ENCODE measurements at regions not wholly inside any gene's neighbourhood (a gene's known extent, or its start where the extent isn't known, plus 50 kb on each side); places are given as distances from the start of the nearest gene placed in this dataset.

DNA sequence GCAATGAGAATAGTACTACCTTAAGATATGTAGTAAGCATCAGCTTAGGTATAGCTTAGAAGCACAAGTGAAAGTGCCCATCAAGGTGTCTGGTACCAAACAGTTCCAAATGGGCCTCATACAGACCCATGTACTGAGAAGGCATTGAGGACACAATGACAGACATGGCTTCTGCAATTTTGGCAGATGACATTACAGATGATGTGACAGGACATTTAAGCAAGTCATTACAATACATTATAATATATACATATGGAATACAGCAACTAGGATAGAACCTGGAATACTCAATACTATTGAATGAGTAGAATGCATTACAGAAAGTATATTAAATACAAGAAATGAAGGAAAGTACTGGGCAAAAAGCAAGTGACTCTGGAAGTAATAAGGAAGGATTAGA, 256.4 kb downstream of the GXYLT1 start:
- FAIRE-seq (no peak), DNase-seq (ENCODE audit: insufficient read length, low spot score) (no peak)
- TF ChIP-seq PAX5 (IDR thresholded peaks at IDR 0.05; ENCODE audit: insufficient read depth, low read length, severe bottlenecking) (no peak), SPI1 (IDR thresholded peaks at IDR 0.05; ENCODE audit: low read depth, low read length) (no peak), POU2F2 (IDR thresholded peaks at IDR 0.05; ENCODE audit: low read depth, low read length) (no peak), TAF1 (IDR thresholded peaks at IDR 0.05; ENCODE audit: low read depth, low read length) (no peak), POLR2A (IDR thresholded peaks at IDR 0.05; ENCODE audit: low read depth, low read length) (no peak), POLR2AphosphoS5 (IDR thresholded peaks at IDR 0.05; ENCODE audit: low read depth, low read length) (no peak)

DNA sequence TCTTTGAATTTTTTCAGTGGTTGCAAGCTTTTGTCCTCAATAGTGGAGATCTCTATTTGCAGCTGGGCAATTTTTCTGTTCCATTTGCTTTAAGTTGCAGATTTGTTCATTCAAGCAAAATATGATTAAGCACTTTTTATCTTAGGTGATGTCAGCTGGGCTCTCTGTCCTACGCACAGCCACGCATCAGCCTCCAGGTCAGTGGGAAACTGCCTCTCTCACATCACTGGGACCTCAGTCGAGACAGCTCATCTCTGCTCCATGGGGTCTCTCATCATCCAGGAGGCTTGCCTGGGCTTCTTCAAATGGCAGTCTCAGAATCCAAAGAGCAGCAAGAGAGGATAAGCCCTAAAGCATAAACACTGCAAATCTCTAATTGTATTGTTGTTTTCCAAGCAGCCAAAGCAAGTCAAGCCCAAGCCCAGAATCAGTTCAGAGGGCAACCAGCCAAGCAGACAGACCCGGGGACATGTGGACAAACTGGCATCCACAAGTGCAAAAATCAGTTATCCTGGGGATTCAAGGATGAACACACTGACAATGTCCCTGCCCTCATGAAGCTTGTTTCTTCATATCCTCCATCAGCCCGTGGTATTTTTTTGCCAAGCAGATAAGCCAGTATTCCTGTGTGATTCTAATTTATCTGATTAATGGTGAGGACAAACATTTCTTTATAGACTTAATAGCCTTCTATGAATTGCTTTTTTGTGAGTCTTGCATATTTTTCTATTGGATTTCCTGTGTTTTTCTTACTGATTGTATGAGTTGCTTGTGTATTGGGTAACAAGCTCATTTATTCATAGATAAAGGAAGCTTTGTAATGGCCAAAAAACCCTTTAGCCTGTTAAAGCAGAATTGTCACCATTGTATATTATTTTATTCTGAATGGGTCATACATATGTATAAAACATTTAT, 262.5 kb downstream of the GXYLT1 start:
- no peak for TF ChIP-seq POLR2A (IDR thresholded peaks at IDR 0.05; ENCODE audit: low read depth, low read length)
- no peak for TF ChIP-seq POLR2AphosphoS5 (IDR thresholded peaks at IDR 0.05; ENCODE audit: low read depth, low read length)
- no peak for TF ChIP-seq POU2F2 (IDR thresholded peaks at IDR 0.05; ENCODE audit: low read depth, low read length)
- no peak for TF ChIP-seq SPI1 (IDR thresholded peaks at IDR 0.05; ENCODE audit: low read depth, low read length)
- DNase-seq (ENCODE audit: insufficient read length, low spot score) (no peak), FAIRE-seq (no peak)

DNA sequence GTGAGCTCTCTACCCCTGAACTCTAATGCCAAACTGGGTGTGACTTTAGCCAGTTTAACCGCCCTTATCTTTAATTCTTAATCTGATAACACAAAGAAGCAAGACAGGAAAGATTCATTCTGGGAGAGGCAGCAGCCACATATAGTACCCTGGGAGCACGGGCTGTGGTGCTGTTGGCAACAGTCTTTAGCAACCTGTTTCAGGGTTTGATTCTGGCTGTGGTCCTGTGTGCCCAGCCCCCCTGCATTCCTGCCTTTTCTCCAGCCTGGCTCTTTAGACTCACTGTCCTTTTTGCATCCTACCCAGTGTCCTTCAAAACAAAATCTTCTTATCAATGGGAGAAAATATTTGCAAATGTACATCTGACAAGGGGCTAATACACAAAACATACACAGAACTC, 275.2 kb downstream of the GXYLT1 start:
- FAIRE-seq (no peak), DNase-seq (ENCODE audit: insufficient read length, low spot score) (no peak)
- TF ChIP-seq SPI1 (IDR thresholded peaks at IDR 0.05; ENCODE audit: low read depth, low read length) (no peak), POU2F2 (IDR thresholded peaks at IDR 0.05; ENCODE audit: low read depth, low read length) (no peak), PAX5 (IDR thresholded peaks at IDR 0.05; ENCODE audit: insufficient read depth, low read length, severe bottlenecking) (no peak), TAF1 (IDR thresholded peaks at IDR 0.05; ENCODE audit: low read depth, low read length) (no peak), POLR2AphosphoS5 (IDR thresholded peaks at IDR 0.05; ENCODE audit: low read depth, low read length) (no peak), POLR2A (IDR thresholded peaks at IDR 0.05; ENCODE audit: low read depth, low read length) (no peak)

DNA sequence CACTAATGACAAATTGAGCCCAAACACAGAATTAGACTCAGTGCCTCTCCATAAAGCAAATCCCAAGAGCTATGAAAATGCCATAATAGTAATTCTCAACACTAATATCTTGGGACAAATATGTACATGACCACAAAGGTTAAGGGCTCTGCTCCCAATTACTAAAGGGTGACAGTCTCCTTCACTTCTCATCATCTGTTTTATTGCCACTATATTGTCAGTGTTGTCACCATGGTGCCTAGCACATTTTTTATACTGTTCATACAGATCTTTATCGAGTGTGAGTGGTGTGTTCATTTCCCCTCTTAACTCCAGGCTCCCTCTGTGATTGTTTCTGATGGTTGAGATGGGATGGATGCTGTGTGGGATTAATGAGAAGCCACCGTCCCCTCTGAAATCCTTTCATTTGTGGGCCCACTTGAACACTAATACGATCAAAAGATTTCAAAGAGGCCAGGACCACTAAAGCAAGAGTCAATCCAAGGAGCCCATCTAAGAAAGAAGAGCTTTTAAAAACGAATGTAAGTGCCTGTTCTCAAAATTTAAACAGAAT, 277.7 kb downstream of the GXYLT1 start:
- TF ChIP-seq PAX5 (IDR thresholded peaks at IDR 0.05; ENCODE audit: insufficient read depth, low read length, severe bottlenecking) (no peak), TAF1 (IDR thresholded peaks at IDR 0.05; ENCODE audit: low read depth, low read length) (no peak), POLR2A (IDR thresholded peaks at IDR 0.05; ENCODE audit: low read depth, low read length) (no peak), POLR2AphosphoS5 (IDR thresholded peaks at IDR 0.05; ENCODE audit: low read depth, low read length) (no peak), POU2F2 (IDR thresholded peaks at IDR 0.05; ENCODE audit: low read depth, low read length) (no peak), SPI1 (IDR thresholded peaks at IDR 0.05; ENCODE audit: low read depth, low read length) (no peak)
- FAIRE-seq (no peak), DNase-seq (ENCODE audit: insufficient read length, low spot score) (no peak)

DNA sequence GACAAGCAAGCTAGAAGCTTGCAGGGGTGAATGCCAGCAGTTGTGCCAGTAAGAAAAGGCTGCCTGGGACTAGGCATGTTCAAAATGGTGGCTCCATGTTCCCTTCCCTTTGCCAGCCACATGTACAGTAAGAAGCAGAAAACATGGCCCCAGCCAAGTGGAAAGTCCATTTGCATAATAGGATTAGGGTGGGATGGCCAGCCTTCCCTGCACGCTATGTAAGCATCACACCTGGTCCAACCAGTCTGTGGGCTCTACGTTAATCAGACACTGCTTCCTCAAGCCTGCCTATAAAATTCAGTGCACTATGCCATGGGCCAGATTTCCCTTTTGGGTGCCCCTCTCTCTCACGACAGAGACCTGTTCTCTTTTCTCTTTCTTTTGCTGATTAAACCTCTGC, 288.4 kb downstream of the GXYLT1 start:
- no peak for FAIRE-seq
- TF ChIP-seq POLR2AphosphoS5 (IDR thresholded peaks at IDR 0.05; ENCODE audit: low read depth, low read length) (no peak), POLR2A (IDR thresholded peaks at IDR 0.05; ENCODE audit: low read depth, low read length) (no peak), TAF1 (IDR thresholded peaks at IDR 0.05; ENCODE audit: low read depth, low read length) (no peak), PAX5 (IDR thresholded peaks at IDR 0.05; ENCODE audit: insufficient read depth, low read length, severe bottlenecking) (no peak), POU2F2 (IDR thresholded peaks at IDR 0.05; ENCODE audit: low read depth, low read length) (no peak), SPI1 (IDR thresholded peaks at IDR 0.05; ENCODE audit: low read depth, low read length) (no peak)

DNA sequence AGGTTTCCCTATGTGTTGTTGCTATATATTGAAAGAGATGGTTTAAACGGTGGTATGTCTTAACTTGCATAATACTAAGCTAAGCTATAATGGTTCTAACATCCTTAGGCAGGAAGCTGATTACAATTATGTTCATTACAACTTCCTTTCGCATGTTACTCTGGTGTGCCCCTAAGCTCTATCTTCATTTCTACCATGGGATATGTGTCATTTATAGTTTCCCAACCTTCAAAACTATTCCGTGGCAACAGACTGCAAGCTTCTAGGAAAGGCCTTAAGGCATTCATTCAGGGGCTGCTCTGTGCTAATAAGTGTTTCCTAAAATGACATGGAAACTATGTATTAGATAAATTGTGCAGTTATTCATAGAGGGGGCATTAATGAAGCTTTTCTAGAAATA, 294.6 kb downstream of the GXYLT1 start:
- DNase-seq (ENCODE audit: insufficient read length, low spot score) (no peak), FAIRE-seq (no peak)
- TF ChIP-seq PAX5 (IDR thresholded peaks at IDR 0.05; ENCODE audit: insufficient read depth, low read length, severe bottlenecking), result no peak
- no peak for TF ChIP-seq POLR2A (IDR thresholded peaks at IDR 0.05; ENCODE audit: low read depth, low read length)
- TF ChIP-seq SPI1 (IDR thresholded peaks at IDR 0.05; ENCODE audit: low read depth, low read length), result no peak
- TF ChIP-seq POLR2AphosphoS5 (IDR thresholded peaks at IDR 0.05; ENCODE audit: low read depth, low read length), result no peak
- no peak for TF ChIP-seq POU2F2 (IDR thresholded peaks at IDR 0.05; ENCODE audit: low read depth, low read length)
- TF ChIP-seq TAF1 (IDR thresholded peaks at IDR 0.05; ENCODE audit: low read depth, low read length), result no peak

More for the DNA sequence above, 288.4 kb downstream of the GXYLT1 start:
- DNase-seq (ENCODE audit: insufficient read length, low spot score), result no peak

DNA sequence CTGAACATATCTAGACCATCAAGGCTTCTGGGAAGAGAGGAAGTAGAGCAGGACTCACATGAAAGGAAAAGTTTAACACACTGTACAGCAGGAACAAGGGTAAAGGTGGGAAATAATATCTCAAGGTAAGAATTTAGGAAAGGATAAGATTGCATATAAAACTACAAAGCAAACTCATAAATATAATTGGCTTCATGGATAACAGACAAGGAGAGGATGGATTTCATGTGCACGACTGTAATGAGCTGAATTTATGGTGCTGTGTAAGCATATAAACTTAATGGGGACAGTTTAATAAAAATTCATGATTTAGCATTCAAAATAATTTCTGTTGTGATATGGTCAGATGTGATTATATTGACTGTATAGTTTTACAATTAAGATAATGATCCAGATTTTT, 298.0 kb downstream of the GXYLT1 start:
- no peak for DNase-seq (ENCODE audit: insufficient read length, low spot score)
- no peak for TF ChIP-seq TAF1 (IDR thresholded peaks at IDR 0.05; ENCODE audit: low read depth, low read length)
- TF ChIP-seq POLR2AphosphoS5 (IDR thresholded peaks at IDR 0.05; ENCODE audit: low read depth, low read length), result no peak
- TF ChIP-seq SPI1 (IDR thresholded peaks at IDR 0.05; ENCODE audit: low read depth, low read length), result no peak
- no peak for TF ChIP-seq PAX5 (IDR thresholded peaks at IDR 0.05; ENCODE audit: insufficient read depth, low read length, severe bottlenecking)
- TF ChIP-seq POU2F2 (IDR thresholded peaks at IDR 0.05; ENCODE audit: low read depth, low read length), result no peak
- TF ChIP-seq POLR2A (IDR thresholded peaks at IDR 0.05; ENCODE audit: low read depth, low read length), result no peak
- no peak for FAIRE-seq

DNA sequence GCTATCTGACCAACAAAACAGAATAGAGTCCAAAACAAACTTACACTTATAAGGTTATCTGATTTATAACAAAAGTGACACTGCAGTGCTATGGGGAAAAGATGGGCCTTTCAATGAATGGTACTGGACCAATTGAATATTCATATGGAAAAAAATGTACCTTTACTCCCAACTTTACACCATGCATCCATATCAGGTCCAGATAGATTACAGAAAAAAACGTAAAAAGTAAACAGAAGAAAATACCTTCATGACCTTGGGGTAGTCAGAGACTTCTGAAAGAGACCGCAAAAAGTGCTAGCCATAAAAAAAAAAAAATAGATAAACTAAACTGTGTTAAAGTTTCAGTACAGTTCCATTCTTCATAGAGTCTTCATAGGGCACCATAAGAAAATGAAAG, 308.3 kb downstream of the GXYLT1 start:
- DNase-seq (ENCODE audit: insufficient read length, low spot score) (no peak), FAIRE-seq (no peak)
- TF ChIP-seq POU2F2 (IDR thresholded peaks at IDR 0.05; ENCODE audit: low read depth, low read length) (no peak), POLR2A (IDR thresholded peaks at IDR 0.05; ENCODE audit: low read depth, low read length) (no peak), POLR2AphosphoS5 (IDR thresholded peaks at IDR 0.05; ENCODE audit: low read depth, low read length) (no peak), TAF1 (IDR thresholded peaks at IDR 0.05; ENCODE audit: low read depth, low read length) (no peak), SPI1 (IDR thresholded peaks at IDR 0.05; ENCODE audit: low read depth, low read length) (no peak), PAX5 (IDR thresholded peaks at IDR 0.05; ENCODE audit: insufficient read depth, low read length, severe bottlenecking) (no peak)

DNA sequence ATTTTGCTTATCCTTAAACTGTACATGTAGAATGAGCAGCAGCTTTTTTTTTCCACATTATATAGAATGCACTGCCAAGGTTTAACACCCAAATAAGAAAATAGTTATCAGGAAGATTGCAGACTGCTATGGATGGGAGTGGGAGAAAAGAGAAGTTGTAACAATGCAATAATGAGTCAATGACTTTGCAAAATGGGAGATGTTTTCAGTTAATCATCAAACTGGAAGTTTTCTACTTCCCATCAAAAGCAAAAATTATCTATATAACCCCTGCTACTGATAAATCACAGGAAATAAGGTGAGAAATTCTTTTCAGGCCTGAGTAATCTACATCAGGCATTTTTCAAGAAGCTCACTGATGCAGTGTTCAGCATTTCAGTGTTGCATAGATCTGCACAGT, 309.1 kb downstream of the GXYLT1 start:
- TF ChIP-seq PAX5 (IDR thresholded peaks at IDR 0.05; ENCODE audit: insufficient read depth, low read length, severe bottlenecking), result no peak
- no peak for TF ChIP-seq TAF1 (IDR thresholded peaks at IDR 0.05; ENCODE audit: low read depth, low read length)
- no peak for TF ChIP-seq POU2F2 (IDR thresholded peaks at IDR 0.05; ENCODE audit: low read depth, low read length)
- TF ChIP-seq SPI1 (IDR thresholded peaks at IDR 0.05; ENCODE audit: low read depth, low read length), result no peak
- no peak for TF ChIP-seq POLR2A (IDR thresholded peaks at IDR 0.05; ENCODE audit: low read depth, low read length)
- no peak for TF ChIP-seq POLR2AphosphoS5 (IDR thresholded peaks at IDR 0.05; ENCODE audit: low read depth, low read length)
- no peak for FAIRE-seq
- no peak for DNase-seq (ENCODE audit: insufficient read length, low spot score)
